AG08395 (cell line): ENCODE measurements at regions not wholly inside any gene's neighbourhood (a gene's known extent, or its start where the extent isn't known, plus 50 kb on each side); places are given as distances from the start of the nearest gene placed in this dataset.
A peak's percentile ranks its signal among the peaks of the same experiment; 100 is the strongest.
"Not testable (repeated sequence)": the region's sequence is repeated elsewhere in the genome, so short reads cannot be mapped to it uniquely, and the experiment has no call there.

ENCODE experiments used
- DNase-seq: peaks from one replicate; pipeline ENCODE4 v3.0.0; 2012; ENCODE audit warnings: mixed read lengths, low spot score

GRCh38 chr7:142440906-142441411 is 183.1 kb upstream of the PRSS58 start:
- DNase-seq: no peak

- DNase-seq: peak; percentile 78
These were observed 182.5 kb upstream of the PRSS58 start for GRCh38 chr7:142440219-142440905.

- DNase-seq: no peak
These were observed 181.9 kb upstream of the PRSS58 start for GRCh38 chr7:142439739-142440138.

- no peak for DNase-seq
These were observed 181.2 kb upstream of the PRSS58 start for GRCh38 chr7:142438923-142439515.

- peak; percentile 42 for DNase-seq
These were observed 180.5 kb upstream of the PRSS58 start for GRCh38 chr7:142438235-142438922.

GRCh38 chr7:142437741-142438140 is 179.9 kb upstream of the PRSS58 start:
- DNase-seq: no peak

GRCh38 chr7:142436601-142437000 is 178.7 kb upstream of the PRSS58 start:
- no peak for DNase-seq

GRCh38 chr7:142435606-142436005 is 177.7 kb upstream of the PRSS58 start:
- DNase-seq: not testable (repeated sequence)

GRCh38 chr7:142434666-142435167 is 176.9 kb upstream of the PRSS58 start:
- no peak for DNase-seq

- DNase-seq: not testable (repeated sequence)
These were observed 176.3 kb upstream of the PRSS58 start for GRCh38 chr7:142434133-142434532.

GRCh38 chr7:142432377-142432776 is 174.5 kb upstream of the PRSS58 start:
- DNase-seq: no peak

- DNase-seq: no peak
These were observed 173.6 kb upstream of the PRSS58 start for GRCh38 chr7:142431491-142431890.

- DNase-seq: no peak
These were observed 170.2 kb upstream of the PRSS58 start for GRCh38 chr7:142428094-142428493.

- DNase-seq: no peak
These were observed 167.4 kb upstream of the PRSS58 start for GRCh38 chr7:142425281-142425680.

- no peak for DNase-seq
These were observed 164.8 kb upstream of the PRSS58 start for GRCh38 chr7:142422621-142423020.

GRCh38 chr7:142420554-142421362 is 162.9 kb upstream of the PRSS58 start:
- peak; percentile 49 for DNase-seq

GRCh38 chr7:142418326-142418725 is 160.5 kb upstream of the PRSS58 start:
- DNase-seq: no peak

GRCh38 chr7:142414915-142415314 is 157.1 kb upstream of the PRSS58 start:
- DNase-seq: no peak

- DNase-seq: no peak
These were observed 156.3 kb upstream of the PRSS58 start for GRCh38 chr7:142414135-142414534.

- no peak for DNase-seq
These were observed 155.6 kb upstream of the PRSS58 start for GRCh38 chr7:142413280-142414000.

GRCh38 chr7:142412551-142413193 is 154.8 kb upstream of the PRSS58 start:
- DNase-seq: peak; percentile 67
